CD8-positive, alpha-beta memory T cell (primary cell): ENCODE measurements at regions not wholly inside any gene's neighbourhood (a gene's known extent, or its start where the extent isn't known, plus 50 kb on each side); places are given as distances from the start of the nearest gene placed in this dataset.

Experiments used
- CTCF ChIA-PET: fragments of 350-600 bp; sonication (Branson Sonifier 250); formaldehyde crosslinking; loops from one replicate; lab custom pipeline; 2021; ENCODE audit warnings: antibody characterized with exemption; lab: Charles Lee
- POLR2A ChIA-PET: fragments of 350-600 bp; sonication (Branson Sonifier 250); formaldehyde crosslinking; loops from one replicate; lab custom pipeline; 2021; ENCODE audit warnings: antibody characterized with exemption; lab: Charles Lee
- DNase-seq, 5 donors: peaks; one replicate each; pipeline versions ENCODE4 v3.0.0 to v3.0.0-alpha.2; 2020 to 2022; ENCODE audit warnings: mixed read lengths in 1 of 5
- H3K27ac ChIP-seq: one replicate; pipeline ENCODE4 v1.7.0; 2013; ENCODE audit warnings: low read depth, mild to moderate bottlenecking, low read length, moderate library complexity
- H3K27me3 ChIP-seq: 2 replicates; pipeline ENCODE4 v1.7.0; 2013; ENCODE audit warnings: low read length, mild to moderate bottlenecking; ENCODE audit not compliant: insufficient read depth, poor library complexity, severe bottlenecking
- H3K36me3 ChIP-seq: 2 replicates; pipeline ENCODE4 v1.7.0; 2013; ENCODE audit warnings: mild to moderate bottlenecking, low read length, moderate library complexity; ENCODE audit not compliant: insufficient read depth
- H3K4me1 ChIP-seq: 2 replicates; pipeline ENCODE4 v1.7.0; 2013; ENCODE audit warnings: mild to moderate bottlenecking, low read length, moderate library complexity; ENCODE audit not compliant: insufficient read depth
- H3K4me3 ChIP-seq: 2 replicates; pipeline ENCODE4 v1.7.0; 2013; ENCODE audit warnings: mild to moderate bottlenecking, low read length
- H3K9me3 ChIP-seq: 2 replicates; pipeline ENCODE4 v1.7.0; 2013; ENCODE audit warnings: mild to moderate bottlenecking, low read length
- H3K27ac Mint-ChIP-seq, 8 donors: one replicate each; pipeline ENCODE4 v1.8.0; 2020 to 2021; ENCODE audit warnings: mixed read lengths in 8 of 8, mild to moderate bottlenecking in 6 of 8, inconsistent platforms in 3 of 8, moderate library complexity in 3 of 8
- H3K27me3 Mint-ChIP-seq, 2 donors: one replicate each; pipeline ENCODE4 v1.8.0; 2020 to 2021; ENCODE audit warnings: mixed read lengths in 2 of 2, mild to moderate bottlenecking in 1 of 2, moderate library complexity in 1 of 2
- H3K36me3 Mint-ChIP-seq, 3 donors: one replicate each; pipeline ENCODE4 v1.8.0; 2020 to 2021; ENCODE audit warnings: mixed read lengths in 3 of 3, inconsistent platforms in 1 of 3, mild to moderate bottlenecking in 1 of 3
- H3K4me1 Mint-ChIP-seq, 3 donors: one replicate each; pipeline ENCODE4 v1.8.0; 2020 to 2021; ENCODE audit warnings: mixed read lengths in 3 of 3, inconsistent platforms in 1 of 3, mild to moderate bottlenecking in 1 of 3
- H3K4me3 Mint-ChIP-seq, 7 donors: one replicate each; pipeline ENCODE4 v1.8.0; 2020 to 2021; ENCODE audit warnings: mixed read lengths in 7 of 7, mild to moderate bottlenecking in 6 of 7, moderate library complexity in 4 of 7, inconsistent platforms in 2 of 7
- H3K9me3 Mint-ChIP-seq, 5 donors: one replicate each; pipeline ENCODE4 v1.8.0; 2020 to 2022; ENCODE audit warnings: mixed read lengths in 5 of 5, mild to moderate bottlenecking in 3 of 5, moderate library complexity in 2 of 5, inconsistent platforms in 1 of 5

- peaks cover 0 to 23% of the 10 kb centered on the region in 2 donors for H3K27me3 Mint-ChIP-seq
- H3K9me3 Mint-ChIP-seq = peaks cover 0 to 1% (median 0%) of the 10 kb centered on the region in 5 donors
- Histone ChIP-seq H3K4me1 (no peaks in the 10 kb centered on the region), H3K27ac (no peak overlapping the region), H3K9me3 (no peaks in the 10 kb centered on the region), H3K4me3 (no peak overlapping the region), H3K27me3 (no peaks in the 10 kb centered on the region), H3K36me3 (no peaks in the 10 kb centered on the region)
- H3K4me1 Mint-ChIP-seq = no peaks in the 10 kb centered on the region
- no peak for DNase-seq
- H3K4me3 Mint-ChIP-seq = no peak overlapping the region
- POLR2A ChIA-PET = no interaction called here
- CTCF ChIA-PET = no interaction called here
- no peaks in the 10 kb centered on the region for H3K36me3 Mint-ChIP-seq
- no peak overlapping the region for H3K27ac Mint-ChIP-seq
Measured at GRCh38 chr17:79441356-79442160, 169.3 kb downstream of the RBFOX3 start.

- no peaks in the 10 kb centered on the region for H3K36me3 ChIP-seq
- H3K27me3 ChIP-seq = no peaks in the 10 kb centered on the region
- ChIA-PET CTCF (no interaction called here), POLR2A (no interaction called here)
- no peak overlapping the region for H3K4me3 ChIP-seq
- no peak overlapping the region for H3K4me3 Mint-ChIP-seq
- no peaks in the 10 kb centered on the region for H3K36me3 Mint-ChIP-seq
- H3K27me3 Mint-ChIP-seq = peaks cover 3 to 32% of the 10 kb centered on the region in 2 donors
- H3K9me3 Mint-ChIP-seq = peaks cover 0 to 1% (median 0%) of the 10 kb centered on the region in 5 donors
- no peak overlapping the region for H3K27ac Mint-ChIP-seq
- H3K27ac ChIP-seq = no peak overlapping the region
- no peaks in the 10 kb centered on the region for H3K9me3 ChIP-seq
- no peak for DNase-seq
- no peaks in the 10 kb centered on the region for H3K4me1 ChIP-seq
- no peaks in the 10 kb centered on the region for H3K4me1 Mint-ChIP-seq
Measured at GRCh38 chr17:79440251-79440650, 170.6 kb downstream of the RBFOX3 start.

DNA sequence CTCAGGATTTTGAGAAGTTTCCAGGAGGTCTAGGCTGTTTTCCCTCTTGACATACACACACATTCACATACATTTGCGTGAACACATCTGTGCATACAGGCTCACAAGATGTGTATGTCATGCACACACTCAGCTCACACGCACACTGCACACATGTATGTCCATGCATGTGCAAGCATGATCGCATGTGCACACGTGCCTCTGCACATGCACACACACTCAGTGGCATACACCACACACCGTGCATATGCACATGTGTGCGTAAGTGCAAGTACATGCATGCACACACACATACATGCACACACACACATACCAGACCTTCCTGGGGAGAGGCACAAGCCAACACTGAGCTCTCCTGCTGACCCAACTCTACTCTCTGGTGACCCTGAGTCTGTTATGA is 171.4 kb downstream of the RBFOX3 start:
- Histone ChIP-seq H3K36me3 (no peaks in the 10 kb centered on the region), H3K27me3 (no peaks in the 10 kb centered on the region), H3K4me3 (no peak overlapping the region), H3K27ac (no peak overlapping the region), H3K9me3 (no peaks in the 10 kb centered on the region), H3K4me1 (no peaks in the 10 kb centered on the region)
- DNase-seq = no peak
- Mint-ChIP-seq H3K4me3 (no peak overlapping the region), H3K27me3 (peaks cover 3 to 32% of the 10 kb centered on the region in 2 donors), H3K4me1 (no peaks in the 10 kb centered on the region), H3K9me3 (peaks cover 0 to 1% (median 0%) of the 10 kb centered on the region in 5 donors), H3K27ac (no peak overlapping the region), H3K36me3 (no peaks in the 10 kb centered on the region)
- POLR2A ChIA-PET = no interaction called here
- CTCF ChIA-PET = no interaction called here

- CTCF ChIA-PET = no interaction called here
- Mint-ChIP-seq H3K27me3 (peaks cover 9 to 35% of the 10 kb centered on the region in 2 donors), H3K36me3 (no peaks in the 10 kb centered on the region), H3K4me3 (no peak overlapping the region), H3K27ac (no peak overlapping the region), H3K9me3 (peaks cover 0 to 1% (median 0%) of the 10 kb centered on the region in 5 donors), H3K4me1 (no peaks in the 10 kb centered on the region)
- Histone ChIP-seq H3K27me3 (no peaks in the 10 kb centered on the region), H3K4me3 (no peak overlapping the region), H3K9me3 (no peaks in the 10 kb centered on the region), H3K27ac (no peak overlapping the region), H3K36me3 (no peaks in the 10 kb centered on the region), H3K4me1 (no peaks in the 10 kb centered on the region)
- no peak for DNase-seq
- POLR2A ChIA-PET = no interaction called here
Measured at GRCh38 chr17:79438546-79439334, 172.1 kb downstream of the RBFOX3 start.

GRCh38 chr17:79438058-79438457 is 172.8 kb downstream of the RBFOX3 start:
- DNase-seq = no peak
- H3K27me3 Mint-ChIP-seq = peaks cover 9 to 36% of the 10 kb centered on the region in 2 donors
- no peaks in the 10 kb centered on the region for H3K4me1 Mint-ChIP-seq
- peak overlapping the region in 1 of 8 donors; percentile 30 for H3K27ac Mint-ChIP-seq
- POLR2A ChIA-PET = no interaction called here
- CTCF ChIA-PET = interaction anchor here (0.7 kb wide), 1 partner anchor 11 kb away, joined by 3 read pairs; no protein-coding TSS in a partner anchor
- H3K36me3 Mint-ChIP-seq = no peaks in the 10 kb centered on the region
- H3K27ac ChIP-seq = no peak overlapping the region
- H3K9me3 Mint-ChIP-seq = peaks cover 0 to 1% (median 0%) of the 10 kb centered on the region in 5 donors
- H3K27me3 ChIP-seq = no peaks in the 10 kb centered on the region
- H3K4me1 ChIP-seq = no peaks in the 10 kb centered on the region
- H3K4me3 ChIP-seq = no peak overlapping the region
- no peak overlapping the region for H3K4me3 Mint-ChIP-seq
- H3K9me3 ChIP-seq = no peaks in the 10 kb centered on the region
- H3K36me3 ChIP-seq = no peaks in the 10 kb centered on the region

GRCh38 chr17:79437081-79437480 is 173.8 kb downstream of the RBFOX3 start:
- Mint-ChIP-seq H3K27ac (no peak overlapping the region), H3K27me3 (peaks cover 9 to 41% of the 10 kb centered on the region in 2 donors), H3K36me3 (no peaks in the 10 kb centered on the region), H3K4me3 (no peak overlapping the region), H3K9me3 (peaks cover 0 to 1% (median 0%) of the 10 kb centered on the region in 5 donors), H3K4me1 (no peaks in the 10 kb centered on the region)
- ChIA-PET POLR2A (no interaction called here), CTCF (no interaction called here)
- H3K4me3 ChIP-seq = no peak overlapping the region
- no peaks in the 10 kb centered on the region for H3K27me3 ChIP-seq
- H3K9me3 ChIP-seq = no peaks in the 10 kb centered on the region
- no peak overlapping the region for H3K27ac ChIP-seq
- DNase-seq = no peak
- H3K36me3 ChIP-seq = no peaks in the 10 kb centered on the region
- H3K4me1 ChIP-seq = no peaks in the 10 kb centered on the region

DNA sequence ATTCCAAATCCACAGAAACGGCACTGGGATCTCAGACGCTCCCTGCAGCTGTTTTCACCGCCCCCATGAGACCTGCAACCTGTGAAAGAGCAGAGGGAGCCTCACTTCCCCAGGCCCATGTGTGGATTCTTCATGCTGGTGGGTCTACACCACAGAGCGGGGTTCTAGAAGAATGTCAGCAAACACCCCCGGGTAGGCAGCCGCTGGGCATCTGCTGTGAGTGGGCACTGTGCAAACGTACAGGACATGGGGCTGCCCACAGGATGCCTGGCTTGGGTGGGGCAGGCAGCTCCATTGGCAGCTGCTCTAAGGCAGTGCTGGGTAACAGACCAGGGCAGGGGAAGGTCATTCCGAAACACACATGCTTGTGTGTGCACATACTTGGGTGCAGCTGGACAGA is 174.9 kb downstream of the RBFOX3 start:
- Mint-ChIP-seq H3K27ac (no peak overlapping the region), H3K36me3 (no peaks in the 10 kb centered on the region), H3K9me3 (peaks cover 0 to 1% (median 0%) of the 10 kb centered on the region in 5 donors), H3K27me3 (peaks cover 9 to 38% of the 10 kb centered on the region in 2 donors), H3K4me1 (no peaks in the 10 kb centered on the region), H3K4me3 (no peak overlapping the region)
- Histone ChIP-seq H3K9me3 (no peaks in the 10 kb centered on the region), H3K4me3 (no peak overlapping the region), H3K27ac (no peak overlapping the region), H3K4me1 (no peaks in the 10 kb centered on the region), H3K36me3 (no peaks in the 10 kb centered on the region), H3K27me3 (no peaks in the 10 kb centered on the region)
- DNase-seq = no peak
- POLR2A ChIA-PET = no interaction called here
- CTCF ChIA-PET = no interaction called here

GRCh38 chr17:79435296-79435695 is 175.6 kb downstream of the RBFOX3 start:
- Mint-ChIP-seq H3K4me1 (no peaks in the 10 kb centered on the region), H3K9me3 (peaks cover 0 to 1% (median 0%) of the 10 kb centered on the region in 5 donors), H3K27me3 (peaks cover 9 to 32% of the 10 kb centered on the region in 2 donors)

More at GRCh38 chr17:79435296-79435695, 175.6 kb downstream of the RBFOX3 start:
- Histone ChIP-seq H3K27ac (no peak overlapping the region), H3K36me3 (no peaks in the 10 kb centered on the region), H3K9me3 (no peaks in the 10 kb centered on the region), H3K4me3 (no peak overlapping the region), H3K4me1 (no peaks in the 10 kb centered on the region), H3K27me3 (no peaks in the 10 kb centered on the region)
- ChIA-PET CTCF (interaction anchor here (0.6 kb wide), 1 partner anchor 525 kb away, joined by 3 read pairs; no protein-coding TSS in a partner anchor), POLR2A (no interaction called here)
- Mint-ChIP-seq H3K36me3 (no peaks in the 10 kb centered on the region), H3K4me3 (no peak overlapping the region), H3K27ac (no peak overlapping the region)
- no peak for DNase-seq
